Parathyroid adenoma (tissue), 2 donors: ENCODE measurements at regions not wholly inside any gene's neighbourhood (a gene's known extent, or its start where the extent isn't known, plus 50 kb on each side); places are given as distances from the start of the nearest gene placed in this dataset.

Experiments
- H2AFZ ChIP-seq: fragments of 300-600 bp; sonication (generic); one replicate; pipeline ENCODE4 v1.7.0; 2017; ENCODE audit warnings: antibody characterized with exemption, mild to moderate bottlenecking
- H3K27ac ChIP-seq: fragments of 300-600 bp; sonication (generic); one replicate; pipeline ENCODE4 v1.7.0; 2017
- H3K27me3 ChIP-seq: fragments of 300-600 bp; sonication (generic); one replicate; pipeline ENCODE4 v1.7.0; 2017; ENCODE audit warnings: low read length; ENCODE audit not compliant: control insufficient read depth, insufficient read depth
- H3K36me3 ChIP-seq: fragments of 300-600 bp; sonication (generic); one replicate; pipeline ENCODE4 v1.7.0; 2017; ENCODE audit warnings: low read length; ENCODE audit not compliant: control insufficient read depth, insufficient read depth
- H3K4me1 ChIP-seq: fragments of 300-600 bp; sonication (generic); one replicate; pipeline ENCODE4 v1.7.0; 2017; ENCODE audit warnings: control low read depth
- H3K4me2 ChIP-seq: fragments of 300-600 bp; sonication (generic); one replicate; pipeline ENCODE4 v1.7.0; 2017; ENCODE audit warnings: low read length
- H3K4me3 ChIP-seq: fragments of 300-600 bp; sonication (generic); one replicate; pipeline ENCODE4 v1.7.0; 2017; ENCODE audit warnings: low read depth, low read length
- H3K79me2 ChIP-seq: fragments of 300-600 bp; sonication (generic); one replicate; pipeline ENCODE4 v1.7.0; 2017; ENCODE audit warnings: control low read depth
- H3K9ac ChIP-seq: fragments of 300-600 bp; sonication (generic); one replicate; pipeline ENCODE4 v1.7.0; 2017; ENCODE audit warnings: mild to moderate bottlenecking
- H3K9me3 ChIP-seq: fragments of 300-600 bp; sonication (generic); one replicate; pipeline ENCODE4 v1.7.0; 2017; ENCODE audit warnings: low read length; ENCODE audit not compliant: control insufficient read depth
- TF ChIP-seq, protein P1 (sequence below): fragments of 300-600 bp; sonication (generic); IDR thresholded peaks from one replicate; pipeline ENCODE4 v1.7.0; 2017; ENCODE audit warnings: antibody characterized with exemption, mild to moderate bottlenecking
- donor health status: primary hyperparathyroidism.

GRCh38 chr15:96542130-96542770 lies 211.8 kb downstream of the NR2F2 start:
- TF ChIP-seq, protein P1, sequence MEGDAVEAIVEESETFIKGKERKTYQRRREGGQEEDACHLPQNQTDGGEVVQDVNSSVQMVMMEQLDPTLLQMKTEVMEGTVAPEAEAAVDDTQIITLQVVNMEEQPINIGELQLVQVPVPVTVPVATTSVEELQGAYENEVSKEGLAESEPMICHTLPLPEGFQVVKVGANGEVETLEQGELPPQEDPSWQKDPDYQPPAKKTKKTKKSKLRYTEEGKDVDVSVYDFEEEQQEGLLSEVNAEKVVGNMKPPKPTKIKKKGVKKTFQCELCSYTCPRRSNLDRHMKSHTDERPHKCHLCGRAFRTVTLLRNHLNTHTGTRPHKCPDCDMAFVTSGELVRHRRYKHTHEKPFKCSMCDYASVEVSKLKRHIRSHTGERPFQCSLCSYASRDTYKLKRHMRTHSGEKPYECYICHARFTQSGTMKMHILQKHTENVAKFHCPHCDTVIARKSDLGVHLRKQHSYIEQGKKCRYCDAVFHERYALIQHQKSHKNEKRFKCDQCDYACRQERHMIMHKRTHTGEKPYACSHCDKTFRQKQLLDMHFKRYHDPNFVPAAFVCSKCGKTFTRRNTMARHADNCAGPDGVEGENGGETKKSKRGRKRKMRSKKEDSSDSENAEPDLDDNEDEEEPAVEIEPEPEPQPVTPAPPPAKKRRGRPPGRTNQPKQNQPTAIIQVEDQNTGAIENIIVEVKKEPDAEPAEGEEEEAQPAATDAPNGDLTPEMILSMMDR: no peak

GRCh38 chr15:96544162-96544756 lies 213.8 kb downstream of the NR2F2 start:
- H3K4me1 ChIP-seq: no peaks in the 10 kb centered on the region

More at GRCh38 chr15:96542130-96542770, 211.8 kb downstream of the NR2F2 start:
- H3K79me2 ChIP-seq: no peaks in the 10 kb centered on the region
- no peaks in the 10 kb centered on the region for H3K36me3 ChIP-seq
- H3K4me2 ChIP-seq: no peak overlapping the region
- H3K4me3 ChIP-seq: no peak overlapping the region
- no peak overlapping the region for H3K27ac ChIP-seq
- no peaks in the 10 kb centered on the region for H3K27me3 ChIP-seq
- no peak overlapping the region for H2AFZ ChIP-seq
- no peaks in the 10 kb centered on the region for H3K9me3 ChIP-seq
- no peaks in the 10 kb centered on the region for H3K4me1 ChIP-seq
- no peak overlapping the region for H3K9ac ChIP-seq

DNA sequence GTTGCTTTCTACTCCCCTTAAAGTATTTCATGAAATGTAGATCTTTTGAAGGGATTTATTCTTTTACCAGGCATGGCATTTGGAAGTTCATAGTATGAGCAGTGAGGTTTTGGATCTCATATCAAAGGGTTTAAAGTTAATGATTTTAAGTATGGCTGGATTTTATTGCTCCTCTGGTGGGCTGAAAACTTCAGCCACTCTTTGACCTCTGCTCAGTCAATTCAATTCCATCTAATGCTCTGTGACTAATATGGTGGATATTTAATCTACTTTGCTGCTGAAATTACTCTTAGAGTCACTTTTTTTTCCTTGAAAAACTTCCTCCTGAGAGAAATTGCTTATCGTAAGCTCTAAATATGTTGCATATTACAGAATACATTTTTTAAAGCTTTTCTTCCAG lies 218.6 kb downstream of the NR2F2 start:
- no peaks in the 10 kb centered on the region for H3K4me1 ChIP-seq
- no peak overlapping the region for H3K4me2 ChIP-seq
- no peak overlapping the region for H3K27ac ChIP-seq
- no peaks in the 10 kb centered on the region for H3K9me3 ChIP-seq
- no peaks in the 10 kb centered on the region for H3K79me2 ChIP-seq
- TF ChIP-seq, protein P1: no peak
- H3K4me3 ChIP-seq: no peak overlapping the region
- no peaks in the 10 kb centered on the region for H3K27me3 ChIP-seq
- no peak overlapping the region for H2AFZ ChIP-seq
- H3K36me3 ChIP-seq: no peaks in the 10 kb centered on the region
- no peak overlapping the region for H3K9ac ChIP-seq

More at GRCh38 chr15:96544162-96544756, 213.8 kb downstream of the NR2F2 start:
- Histone ChIP-seq H3K4me3 (no peak overlapping the region), H3K9me3 (no peaks in the 10 kb centered on the region), H3K27me3 (no peaks in the 10 kb centered on the region), H3K79me2 (no peaks in the 10 kb centered on the region), H3K27ac (no peak overlapping the region), H3K9ac (no peak overlapping the region), H3K4me2 (no peak overlapping the region), H3K36me3 (no peaks in the 10 kb centered on the region), H2AFZ (no peak overlapping the region)
- TF ChIP-seq, protein P1: no peak

DNA sequence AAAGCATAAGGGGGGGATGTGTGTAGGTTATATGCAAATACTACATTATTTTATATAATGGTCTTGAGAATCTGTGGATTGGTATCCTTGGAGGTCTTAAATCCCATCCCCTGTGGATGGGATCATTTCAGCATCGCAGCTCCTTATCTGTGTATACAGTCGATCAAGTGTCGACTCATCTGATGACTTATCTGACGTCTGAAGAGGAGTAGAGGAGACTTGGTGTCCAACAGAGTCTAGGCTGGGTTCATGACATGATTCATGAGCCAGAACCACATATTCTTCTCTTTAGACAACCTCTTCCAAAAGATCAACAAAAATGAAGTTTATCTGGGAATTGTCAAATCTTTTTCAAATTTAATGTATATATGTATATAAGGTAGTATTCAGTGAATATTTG lies 220.7 kb downstream of the NR2F2 start:
- H3K4me2 ChIP-seq: no peak overlapping the region
- TF ChIP-seq, protein P1: no peak
- no peak overlapping the region for H2AFZ ChIP-seq
- no peaks in the 10 kb centered on the region for H3K79me2 ChIP-seq
- no peaks in the 10 kb centered on the region for H3K4me1 ChIP-seq
- H3K27ac ChIP-seq: no peak overlapping the region
- H3K4me3 ChIP-seq: no peak overlapping the region
- no peak overlapping the region for H3K9ac ChIP-seq
- H3K36me3 ChIP-seq: no peaks in the 10 kb centered on the region
- no peaks in the 10 kb centered on the region for H3K9me3 ChIP-seq
- no peaks in the 10 kb centered on the region for H3K27me3 ChIP-seq

- no peaks in the 10 kb centered on the region for H3K9me3 ChIP-seq
- H3K4me1 ChIP-seq: no peaks in the 10 kb centered on the region
- H3K4me3 ChIP-seq: no peak overlapping the region
- no peaks in the 10 kb centered on the region for H3K36me3 ChIP-seq
- TF ChIP-seq, protein P1: no peak
- no peak overlapping the region for H3K4me2 ChIP-seq
- no peak overlapping the region for H2AFZ ChIP-seq
- H3K27me3 ChIP-seq: no peaks in the 10 kb centered on the region
- no peak overlapping the region for H3K9ac ChIP-seq
- H3K27ac ChIP-seq: no peak overlapping the region
- no peaks in the 10 kb centered on the region for H3K79me2 ChIP-seq
Measured at GRCh38 chr15:96551722-96552121, 221.2 kb downstream of the NR2F2 start.
